PC-9 (cell line): ENCODE measurements at regions not wholly inside any gene's neighbourhood (a gene's known extent, or its start where the extent isn't known, plus 50 kb on each side); places are given as distances from the start of the nearest gene placed in this dataset.

Experiments
- BruUV-seq: library from RNA; stranded (reverse); fragments of 400-500 nt; replicated peaks from 2 replicates; lab custom pipeline; 2021; lab: Mats Ljungman, UMichigan
- CTCF ChIA-PET: fragments of 300-600 bp; sonication (Branson Sonifier 250); formaldehyde crosslinking; loops from one replicate; lab custom pipeline; 2022; ENCODE audit warnings: antibody characterized with exemption; lab: Charles Lee
- POLR2A ChIA-PET: fragments of 300-600 bp; sonication (Branson Sonifier 250); formaldehyde crosslinking; loops from one replicate; lab custom pipeline; 2022; ENCODE audit warnings: antibody characterized with exemption; ENCODE audit not compliant: unreplicated experiment; lab: Charles Lee
- DNase-seq, 2 experiments: peaks; one replicate each; pipeline versions ENCODE4 v3.0.0 to v3.0.0-alpha.2; 2015 to 2022; ENCODE audit warnings: mixed read lengths in 1 of 2
- H2AFZ ChIP-seq: fragments of 200-600 bp; sonication (generic); 2 replicates; pipeline ENCODE4 v1.8.1; 2017; ENCODE audit warnings: antibody characterized with exemption
- H3F3A ChIP-seq: fragments of 200-600 bp; sonication (generic); 2 replicates; pipeline ENCODE4 v1.8.1; 2017; ENCODE audit warnings: antibody characterized with exemption, mild to moderate bottlenecking, low read depth; ENCODE audit not compliant: insufficient read depth
- H3K27ac ChIP-seq: fragments of 200-600 bp; sonication (generic); 2 replicates; pipeline ENCODE4 v1.6.1; 2016; ENCODE audit warnings: mixed run types
- H3K27me3 ChIP-seq: fragments of 200-600 bp; sonication (generic); 2 replicates; pipeline ENCODE4 v1.6.1; 2016; ENCODE audit warnings: low read depth, mixed run types; ENCODE audit not compliant: insufficient read depth
- H3K36me3 ChIP-seq: fragments of 200-600 bp; sonication (generic); 2 replicates; pipeline ENCODE4 v1.6.1; 2016; ENCODE audit warnings: low read depth, mixed run types
- H3K4me1 ChIP-seq: fragments of 200-600 bp; sonication (generic); replicated peaks from 2 replicates; pipeline ENCODE4 v1.6.1; 2016; ENCODE audit warnings: mixed run types; ENCODE audit not compliant: insufficient read depth
- H3K4me2 ChIP-seq: fragments of 200-600 bp; sonication (generic); 2 replicates; pipeline ENCODE4 v1.6.1; 2017; ENCODE audit warnings: mixed run types
- H3K4me3 ChIP-seq: fragments of 200-600 bp; sonication (generic); 2 replicates; pipeline ENCODE4 v1.6.1; 2016; ENCODE audit warnings: mixed run types
- H3K79me2 ChIP-seq: fragments of 200-600 bp; sonication (generic); 2 replicates; pipeline ENCODE4 v1.6.1; 2017; ENCODE audit warnings: low read depth, mixed run types
- H3K9me2 ChIP-seq: fragments of 200-600 bp; sonication (generic); 2 replicates; pipeline ENCODE4 v1.8.1; 2017; ENCODE audit warnings: mild to moderate bottlenecking; ENCODE audit not compliant: insufficient read depth
- H3K9me3 ChIP-seq: fragments of 200-600 bp; sonication (generic); 2 replicates; pipeline ENCODE4 v1.8.1; 2016; ENCODE audit warnings: low read depth; ENCODE audit not compliant: insufficient read depth
- H4K20me1 ChIP-seq: fragments of 200-600 bp; sonication (generic); 2 replicates; pipeline ENCODE4 v1.8.1; 2017; ENCODE audit not compliant: insufficient read depth
- EZH2 ChIP-seq: fragments of 200-600 bp; sonication (generic); IDR thresholded peaks from 2 replicates; pipeline ENCODE4 v1.8.0; 2017; ENCODE audit warnings: antibody characterized with exemption, low read depth
- intact Hi-C: fragments of 100-400 bp; cut with micrococcal nuclease; formaldehyde crosslinking; loops from one replicate; pipeline ENCODE4 v1.10.0; 2022; ENCODE audit not compliant: unreplicated experiment
- TF ChIP-seq, protein P1 (sequence below): fragments of 200-600 bp; sonication (generic); conservative IDR thresholded peaks from 2 replicates; pipeline ENCODE4 v1.6.1; 2017; ENCODE audit warnings: mixed run types, antibody characterized with exemption, mild to moderate bottlenecking, moderate library complexity

DNA sequence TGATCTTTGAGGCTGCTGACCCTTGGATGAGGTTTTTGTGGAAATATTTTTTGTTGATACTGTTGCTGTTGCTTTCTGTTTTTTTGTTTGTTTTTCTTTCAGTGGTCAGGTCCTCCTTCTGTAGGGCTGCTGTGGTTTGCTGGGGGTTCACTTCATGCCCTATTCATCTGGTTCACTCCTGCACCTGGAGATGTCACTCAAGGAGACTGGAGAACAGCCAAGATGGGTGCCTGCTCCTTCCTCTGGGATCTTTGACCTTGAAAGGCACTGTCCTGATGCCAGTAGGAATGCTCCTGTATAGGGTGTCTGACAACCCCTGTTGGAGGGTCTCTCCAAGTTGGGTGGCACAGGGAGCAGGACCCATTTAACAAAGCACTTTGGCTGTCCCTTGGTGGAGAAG lies 67.0 kb upstream of the ACTBL2 start:
- ChIA-PET POLR2A (no interaction called here), CTCF (no interaction called here)
- TF ChIP-seq, protein P1, sequence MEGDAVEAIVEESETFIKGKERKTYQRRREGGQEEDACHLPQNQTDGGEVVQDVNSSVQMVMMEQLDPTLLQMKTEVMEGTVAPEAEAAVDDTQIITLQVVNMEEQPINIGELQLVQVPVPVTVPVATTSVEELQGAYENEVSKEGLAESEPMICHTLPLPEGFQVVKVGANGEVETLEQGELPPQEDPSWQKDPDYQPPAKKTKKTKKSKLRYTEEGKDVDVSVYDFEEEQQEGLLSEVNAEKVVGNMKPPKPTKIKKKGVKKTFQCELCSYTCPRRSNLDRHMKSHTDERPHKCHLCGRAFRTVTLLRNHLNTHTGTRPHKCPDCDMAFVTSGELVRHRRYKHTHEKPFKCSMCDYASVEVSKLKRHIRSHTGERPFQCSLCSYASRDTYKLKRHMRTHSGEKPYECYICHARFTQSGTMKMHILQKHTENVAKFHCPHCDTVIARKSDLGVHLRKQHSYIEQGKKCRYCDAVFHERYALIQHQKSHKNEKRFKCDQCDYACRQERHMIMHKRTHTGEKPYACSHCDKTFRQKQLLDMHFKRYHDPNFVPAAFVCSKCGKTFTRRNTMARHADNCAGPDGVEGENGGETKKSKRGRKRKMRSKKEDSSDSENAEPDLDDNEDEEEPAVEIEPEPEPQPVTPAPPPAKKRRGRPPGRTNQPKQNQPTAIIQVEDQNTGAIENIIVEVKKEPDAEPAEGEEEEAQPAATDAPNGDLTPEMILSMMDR, result no peak
- TF ChIP-seq EZH2, result no peak
- no peak for DNase-seq
- Histone ChIP-seq H3K79me2 (no peaks in the 10 kb centered on the region), H3F3A (no peaks in the 10 kb centered on the region), H3K4me1 (no peaks in the 10 kb centered on the region), H3K27me3 (no peaks in the 10 kb centered on the region), H3K4me2 (no peak overlapping the region), H2AFZ (no peak overlapping the region), H3K36me3 (no peaks in the 10 kb centered on the region), H3K27ac (no peak overlapping the region), H4K20me1 (no peaks in the 10 kb centered on the region), H3K9me3 (no peaks in the 10 kb centered on the region), H3K9me2 (no peaks in the 10 kb centered on the region), H3K4me3 (no peak overlapping the region)
- intact Hi-C loops, result no loop called here
- no TSS peak for BruUV-seq

DNA sequence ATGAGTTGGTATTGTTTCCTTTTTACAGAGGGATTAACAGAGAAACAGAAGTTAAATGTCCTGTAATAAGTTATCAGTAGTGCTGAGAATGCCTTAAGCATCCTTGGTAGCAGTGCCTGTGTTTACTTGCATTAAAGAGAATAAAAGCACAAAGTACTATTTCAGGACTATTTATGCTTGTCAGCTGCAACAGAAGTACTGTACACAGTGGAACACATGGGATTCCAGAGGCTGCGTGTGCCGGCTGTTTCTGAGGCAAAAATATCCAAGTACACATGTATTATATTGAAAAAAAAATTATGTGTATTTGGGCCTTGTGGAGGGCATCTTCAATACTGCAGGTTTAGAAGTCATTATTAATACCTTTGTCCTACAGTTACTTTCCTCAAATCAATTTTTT lies 58.2 kb upstream of the ACTBL2 start:
- H3K36me3 ChIP-seq, result no peaks in the 10 kb centered on the region
- no peaks in the 10 kb centered on the region for H3K9me2 ChIP-seq
- DNase-seq, result no peak
- H2AFZ ChIP-seq, result no peak overlapping the region
- no TSS peak for BruUV-seq
- CTCF ChIA-PET, result interaction anchor here (0.6 kb wide), 1 partner anchor 42 kb away, joined by 3 read pairs; no protein-coding TSS in a partner anchor
- H3K4me1 ChIP-seq, result peaks cover 11% of the 10 kb centered on the region; the same call in 1 of the 2 replicates
- H3K9me3 ChIP-seq, result no peaks in the 10 kb centered on the region
- no peaks in the 10 kb centered on the region for H3K27me3 ChIP-seq
- intact Hi-C loops, result no loop called here
- H3K4me2 ChIP-seq, result no peak overlapping the region
- TF ChIP-seq, protein P1, result no peak
- TF ChIP-seq EZH2, result no peak
- H3K4me3 ChIP-seq, result no peak overlapping the region
- POLR2A ChIA-PET, result no interaction called here
- 0 out of 2 replicates have a peak, but pooled peaks cover 6% of the 10 kb centered on the region for H3F3A ChIP-seq
- H3K79me2 ChIP-seq, result no peaks in the 10 kb centered on the region
- no peak overlapping the region for H3K27ac ChIP-seq
- H4K20me1 ChIP-seq, result no peaks in the 10 kb centered on the region

DNA sequence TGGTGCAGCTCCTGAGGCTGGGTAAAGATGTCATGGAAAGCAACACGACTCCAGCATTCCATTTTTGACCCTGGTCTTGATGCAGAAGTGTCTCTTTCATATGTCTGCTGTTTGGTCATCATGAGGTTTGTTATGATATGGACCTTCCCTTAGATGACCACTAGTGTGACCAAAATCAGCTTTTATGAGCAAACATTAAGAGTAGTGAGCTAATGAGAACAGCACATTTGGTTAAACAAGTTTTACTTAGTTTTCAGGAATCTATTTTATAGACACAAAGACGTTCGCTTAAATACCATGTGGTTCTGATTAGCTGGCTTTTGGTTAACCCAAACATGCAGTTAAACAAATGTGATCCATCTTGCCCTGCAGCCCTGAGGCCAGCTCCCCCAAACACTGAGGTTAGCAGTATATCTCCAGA lies 56.7 kb upstream of the ACTBL2 start:
- POLR2A ChIA-PET, result no interaction called here
- Histone ChIP-seq H3K27ac (no peak overlapping the region), H3K9me2 (no peaks in the 10 kb centered on the region)

More for the DNA sequence above, 56.7 kb upstream of the ACTBL2 start:
- H3K79me2 ChIP-seq, result no peaks in the 10 kb centered on the region
- peaks cover 11% of the 10 kb centered on the region; the same call in 1 of the 2 replicates for H3K4me1 ChIP-seq
- no peaks in the 10 kb centered on the region for H4K20me1 ChIP-seq
- no peak overlapping the region for H3K4me3 ChIP-seq
- H3K9me3 ChIP-seq, result no peaks in the 10 kb centered on the region
- H3K36me3 ChIP-seq, result no peaks in the 10 kb centered on the region
- no peak overlapping the region for H2AFZ ChIP-seq
- TF ChIP-seq EZH2, result no peak
- TF ChIP-seq, protein P1, result no peak
- no peak overlapping the region for H3K4me2 ChIP-seq
- no peaks in the 10 kb centered on the region for H3K27me3 ChIP-seq
- H3F3A ChIP-seq, result 0 out of 2 replicates have a peak, but pooled peaks cover 6% of the 10 kb centered on the region
- intact Hi-C loops, result no loop called here
- no peak for DNase-seq
- CTCF ChIA-PET, result interaction anchor here (0.6 kb wide), 1 partner anchor 56 kb away, joined by 3 read pairs; no protein-coding TSS in a partner anchor
- no TSS peak for BruUV-seq
